Chondrocyte (in vitro differentiated cells): ENCODE measurements at regions not wholly inside any gene's neighbourhood (a gene's known extent, or its start where the extent isn't known, plus 50 kb on each side); places are given as distances from the start of the nearest gene placed in this dataset.

Experiments used
- DNase-seq: peaks from one replicate; pipeline ENCODE4 v3.0.0; 2021; ENCODE audit warnings: mixed read lengths, low spot score
- H3K27ac Mint-ChIP-seq: one replicate; pipeline ENCODE4 v1.8.0; 2021; ENCODE audit warnings: mild to moderate bottlenecking, moderate library complexity, mixed read lengths; ENCODE audit not compliant: unreplicated experiment
- H3K27me3 Mint-ChIP-seq: 2 replicates; pipeline ENCODE4 v1.8.0; 2021; ENCODE audit warnings: low read depth, mixed read lengths
- H3K36me3 Mint-ChIP-seq: 2 replicates; pipeline ENCODE4 v1.8.0; 2021; ENCODE audit warnings: low read depth, mixed read lengths
- H3K4me1 Mint-ChIP-seq: 2 replicates; pipeline ENCODE4 v1.8.0; 2021; ENCODE audit warnings: low read depth, mild to moderate bottlenecking, mixed read lengths
- H3K4me3 Mint-ChIP-seq: one replicate; pipeline ENCODE4 v1.8.0; 2021; ENCODE audit warnings: mild to moderate bottlenecking, moderate library complexity, mixed read lengths; ENCODE audit not compliant: unreplicated experiment
- H3K9me3 Mint-ChIP-seq: 2 replicates; pipeline ENCODE4 v1.8.0; 2021; ENCODE audit warnings: low read depth, mixed read lengths
- TF ChIP-seq, protein P1 (sequence below): fragments of 200-600 bp; sonication (generic); IDR thresholded peaks from 2 replicates; pipeline ENCODE4 v1.5.0; 2021; ENCODE audit warnings: antibody characterized with exemption, mild to moderate bottlenecking, moderate library complexity

DNA sequence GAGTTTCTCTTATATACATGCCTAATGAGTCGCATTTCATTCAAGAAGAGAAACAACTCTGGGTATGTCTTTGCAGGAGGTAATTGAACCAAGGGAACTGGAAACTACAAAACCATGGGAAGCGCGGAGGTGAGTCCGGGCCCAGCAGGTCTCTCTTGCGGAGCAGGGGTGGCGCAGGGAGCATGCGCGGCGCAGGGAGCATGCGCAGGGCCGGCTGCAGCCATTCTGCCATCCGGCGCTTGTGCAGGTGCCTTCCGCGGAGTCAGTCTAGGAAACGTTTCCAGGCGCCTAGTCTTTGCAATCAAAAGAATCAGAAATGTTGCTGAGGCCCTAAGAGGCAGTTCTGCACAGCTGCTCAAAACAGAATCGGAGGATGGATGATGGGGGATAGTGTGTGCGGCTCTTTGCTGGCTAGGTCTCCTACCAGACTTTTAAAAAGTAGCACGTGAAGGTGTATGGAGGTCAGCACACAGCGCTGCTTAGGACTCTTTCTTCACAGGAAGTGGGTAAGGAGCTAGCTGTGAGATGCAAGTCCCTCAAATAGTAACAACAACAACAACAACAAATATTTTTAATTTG is 433.8 kb upstream of the FAT1 start:
- Mint-ChIP-seq H3K4me3 (no peak overlapping the region), H3K27ac (no peak overlapping the region), H3K4me1 (no peaks in the 10 kb centered on the region), H3K9me3 (peaks cover 7% of the 10 kb centered on the region), H3K27me3 (no peaks in the 10 kb centered on the region), H3K36me3 (no peaks in the 10 kb centered on the region)
- DNase-seq, result no peak
- TF ChIP-seq, protein P1, sequence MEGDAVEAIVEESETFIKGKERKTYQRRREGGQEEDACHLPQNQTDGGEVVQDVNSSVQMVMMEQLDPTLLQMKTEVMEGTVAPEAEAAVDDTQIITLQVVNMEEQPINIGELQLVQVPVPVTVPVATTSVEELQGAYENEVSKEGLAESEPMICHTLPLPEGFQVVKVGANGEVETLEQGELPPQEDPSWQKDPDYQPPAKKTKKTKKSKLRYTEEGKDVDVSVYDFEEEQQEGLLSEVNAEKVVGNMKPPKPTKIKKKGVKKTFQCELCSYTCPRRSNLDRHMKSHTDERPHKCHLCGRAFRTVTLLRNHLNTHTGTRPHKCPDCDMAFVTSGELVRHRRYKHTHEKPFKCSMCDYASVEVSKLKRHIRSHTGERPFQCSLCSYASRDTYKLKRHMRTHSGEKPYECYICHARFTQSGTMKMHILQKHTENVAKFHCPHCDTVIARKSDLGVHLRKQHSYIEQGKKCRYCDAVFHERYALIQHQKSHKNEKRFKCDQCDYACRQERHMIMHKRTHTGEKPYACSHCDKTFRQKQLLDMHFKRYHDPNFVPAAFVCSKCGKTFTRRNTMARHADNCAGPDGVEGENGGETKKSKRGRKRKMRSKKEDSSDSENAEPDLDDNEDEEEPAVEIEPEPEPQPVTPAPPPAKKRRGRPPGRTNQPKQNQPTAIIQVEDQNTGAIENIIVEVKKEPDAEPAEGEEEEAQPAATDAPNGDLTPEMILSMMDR, result no peak

DNA sequence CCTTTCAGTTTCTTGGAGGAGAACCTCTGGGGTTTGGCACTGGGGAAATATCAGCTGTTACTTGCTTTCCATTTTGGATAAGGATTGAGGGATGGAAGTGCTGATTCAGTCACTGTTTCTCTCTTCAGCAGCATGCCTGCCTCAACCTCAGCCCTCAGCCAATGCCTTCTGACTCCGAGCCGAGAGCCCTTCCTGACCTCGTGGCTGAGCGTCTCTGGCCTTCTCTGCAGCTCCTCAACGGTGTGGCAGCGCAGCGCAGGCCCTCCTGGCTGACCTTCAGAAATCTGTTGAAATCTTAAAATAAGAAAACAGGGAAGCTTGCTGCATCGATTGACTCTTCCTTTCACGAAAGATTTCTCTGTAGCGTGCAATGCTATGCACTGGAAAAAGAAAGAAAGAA is 434.3 kb upstream of the FAT1 start:
- no peak overlapping the region for H3K4me3 Mint-ChIP-seq
- no peaks in the 10 kb centered on the region for H3K4me1 Mint-ChIP-seq
- no peak for DNase-seq
- no peak overlapping the region for H3K27ac Mint-ChIP-seq
- peaks cover 7% of the 10 kb centered on the region for H3K9me3 Mint-ChIP-seq
- no peaks in the 10 kb centered on the region for H3K27me3 Mint-ChIP-seq
- no peaks in the 10 kb centered on the region for H3K36me3 Mint-ChIP-seq
- TF ChIP-seq, protein P1, result no peak

GRCh38 chr4:187160486-187160885 is 436.8 kb upstream of the FAT1 start:
- no peak for DNase-seq
- no peak overlapping the region for H3K27ac Mint-ChIP-seq
- H3K9me3 Mint-ChIP-seq, result peaks cover 7% of the 10 kb centered on the region
- H3K4me3 Mint-ChIP-seq, result no peak overlapping the region
- no peaks in the 10 kb centered on the region for H3K4me1 Mint-ChIP-seq
- TF ChIP-seq, protein P1, result no peak
- H3K27me3 Mint-ChIP-seq, result no peaks in the 10 kb centered on the region
- H3K36me3 Mint-ChIP-seq, result no peaks in the 10 kb centered on the region

DNA sequence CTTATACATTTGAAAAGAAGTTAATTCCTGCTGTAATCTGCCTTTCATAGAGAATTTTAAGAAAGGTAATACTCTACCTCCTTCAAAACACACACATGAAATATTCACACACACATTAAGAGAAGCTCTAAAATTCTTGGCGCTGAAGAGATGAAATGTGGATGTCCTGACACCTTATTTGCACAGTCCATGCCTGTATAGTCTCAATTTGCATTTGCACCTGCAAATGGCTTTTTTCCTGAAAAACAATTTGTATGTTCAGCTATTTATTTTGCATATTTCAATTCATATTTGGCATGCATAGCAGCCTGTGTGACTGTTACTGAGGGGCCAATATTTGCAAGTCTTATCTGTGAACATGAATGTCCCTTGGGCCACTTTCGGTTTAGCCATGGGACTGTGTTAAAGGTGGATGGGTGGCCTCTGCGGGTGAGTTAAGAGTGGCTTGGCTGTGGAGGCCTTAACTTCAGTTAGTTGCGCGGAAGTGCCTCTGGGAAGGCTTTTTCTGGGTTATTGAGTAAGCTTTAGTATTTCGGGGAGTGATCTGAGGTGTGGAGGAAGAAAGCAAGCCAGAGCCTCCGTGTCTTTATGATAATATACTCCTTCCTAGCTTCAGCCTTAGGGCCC is 443.3 kb upstream of the FAT1 start:
- TF ChIP-seq, protein P1, result no peak
- H3K4me1 Mint-ChIP-seq, result peaks cover 9% of the 10 kb centered on the region
- H3K4me3 Mint-ChIP-seq, result no peak overlapping the region

GRCh38 chr4:187171706-187172339 is 448.2 kb upstream of the FAT1 start:
- Mint-ChIP-seq H3K27me3 (no peaks in the 10 kb centered on the region), H3K27ac (no peak overlapping the region), H3K4me3 (no peak overlapping the region), H3K36me3 (no peaks in the 10 kb centered on the region), H3K9me3 (no peaks in the 10 kb centered on the region), H3K4me1 (peaks cover 18% of the 10 kb centered on the region)
- TF ChIP-seq, protein P1, result no peak
- DNase-seq, result no peak

More for the DNA sequence above, 443.3 kb upstream of the FAT1 start:
- H3K36me3 Mint-ChIP-seq, result no peaks in the 10 kb centered on the region
- no peaks in the 10 kb centered on the region for H3K9me3 Mint-ChIP-seq
- H3K27me3 Mint-ChIP-seq, result no peaks in the 10 kb centered on the region
- no peak for DNase-seq
- H3K27ac Mint-ChIP-seq, result no peak overlapping the region
